DMS53 treated with DMSO at 0.1 percent for 48 hours (cell line): ENCODE measurements at regions not wholly inside any gene's neighbourhood (a gene's known extent, or its start where the extent isn't known, plus 50 kb on each side); places are given as distances from the start of the nearest gene placed in this dataset.

Experiments used
- DNase-seq: peaks from one replicate; lab custom pipeline; 2025; ENCODE audit not compliant: unreplicated experiment; lab: John Stamatoyannopoulos, UW

- DNase-seq: peak; percentile 40
Measured at GRCh38 chr4:32752962-32753361, 2032.8 kb downstream of the PCDH7 start.

- DNase-seq: no peak
Measured at GRCh38 chr4:32768664-32769389, 2048.7 kb downstream of the PCDH7 start.

- no peak for DNase-seq
Measured at GRCh38 chr4:32771491-32771890, 2051.3 kb downstream of the PCDH7 start.

- DNase-seq: peak; percentile 86
Measured at GRCh38 chr4:32775049-32775448, 2054.9 kb downstream of the PCDH7 start.

GRCh38 chr4:32776435-32777203, 2056.4 kb downstream of the PCDH7 start:
- DNase-seq: no peak

GRCh38 chr4:32778025-32778424, 2057.9 kb downstream of the PCDH7 start:
- DNase-seq: no peak

- no peak for DNase-seq
Measured at GRCh38 chr4:32778938-32779337, 2058.8 kb downstream of the PCDH7 start.

GRCh38 chr4:32789026-32789608, 2068.9 kb downstream of the PCDH7 start:
- DNase-seq: no peak

- no peak for DNase-seq
Measured at GRCh38 chr4:32790803-32791202, 2070.6 kb downstream of the PCDH7 start.

- DNase-seq: no peak
Measured at GRCh38 chr4:32798471-32799159, 2078.4 kb downstream of the PCDH7 start.

GRCh38 chr4:32824336-32824735, 2104.2 kb downstream of the PCDH7 start:
- DNase-seq: no peak

- DNase-seq: no peak
Measured at GRCh38 chr4:32826169-32826568, 2106.0 kb downstream of the PCDH7 start.

- no peak for DNase-seq
Measured at GRCh38 chr4:32830160-32830559, 2110.0 kb downstream of the PCDH7 start.

GRCh38 chr4:32831104-32831503, 2110.9 kb downstream of the PCDH7 start:
- DNase-seq: no peak

- DNase-seq: no peak
Measured at GRCh38 chr4:32840461-32841189, 2120.5 kb downstream of the PCDH7 start.

GRCh38 chr4:32841217-32841616, 2121.0 kb downstream of the PCDH7 start:
- no peak for DNase-seq

- DNase-seq: no peak
Measured at GRCh38 chr4:32847461-32847860, 2127.3 kb downstream of the PCDH7 start.

- no peak for DNase-seq
Measured at GRCh38 chr4:32855622-32856021, 2135.5 kb downstream of the PCDH7 start.

- DNase-seq: no peak
Measured at GRCh38 chr4:32858361-32858760, 2138.2 kb downstream of the PCDH7 start.

- DNase-seq: peak; percentile 92
Measured at GRCh38 chr4:32858971-32859370, 2138.8 kb downstream of the PCDH7 start.
